Smooth muscle cell (in vitro differentiated cells): ENCODE measurements at regions not wholly inside any gene's neighbourhood (a gene's known extent, or its start where the extent isn't known, plus 50 kb on each side); places are given as distances from the start of the nearest gene placed in this dataset.

Experiments used
- DNase-seq: peaks from one replicate; lab custom pipeline; 2025; ENCODE audit not compliant: unreplicated experiment; lab: John Stamatoyannopoulos, UW
- H2AFZ ChIP-seq: fragments of 200-600 bp; sonication (generic); 2 replicates; pipeline ENCODE4 v1.6.0; 2016; ENCODE audit warnings: antibody characterized with exemption, low read depth, mild to moderate bottlenecking
- H3F3A ChIP-seq: fragments of 200-600 bp; sonication (generic); 2 replicates; pipeline ENCODE4 v1.6.0; 2017; ENCODE audit warnings: antibody characterized with exemption, low read depth
- H3K27ac ChIP-seq: fragments of 200-600 bp; sonication (generic); 2 replicates; pipeline ENCODE4 v1.5.1; 2016; ENCODE audit warnings: low read depth, mild to moderate bottlenecking
- H3K27me3 ChIP-seq: fragments of 200-600 bp; sonication (generic); 2 replicates; pipeline ENCODE4 v1.6.1; 2016; ENCODE audit warnings: low read depth, mild to moderate bottlenecking
- H3K36me3 ChIP-seq: fragments of 200-600 bp; sonication (generic); 2 replicates; pipeline ENCODE4 v1.5.1; 2016; ENCODE audit warnings: low read depth
- H3K4me1 ChIP-seq: fragments of 200-600 bp; sonication (generic); 2 replicates; pipeline ENCODE4 v1.5.1; 2016; ENCODE audit warnings: low read depth
- H3K4me2 ChIP-seq: fragments of 200-600 bp; sonication (generic); 2 replicates; pipeline ENCODE4 v1.6.0; 2016; ENCODE audit warnings: mild to moderate bottlenecking
- H3K4me3 ChIP-seq: fragments of 200-600 bp; sonication (generic); 2 replicates; pipeline ENCODE4 v1.5.1; 2016; ENCODE audit warnings: mild to moderate bottlenecking
- H3K79me2 ChIP-seq: fragments of 200-600 bp; sonication (generic); 2 replicates; pipeline ENCODE4 v1.6.0; 2016; ENCODE audit warnings: low read depth, mild to moderate bottlenecking
- H3K9ac ChIP-seq: fragments of 200-600 bp; sonication (generic); 2 replicates; pipeline ENCODE4 v1.6.0; 2016; ENCODE audit warnings: low read depth
- H3K9me3 ChIP-seq: fragments of 200-600 bp; sonication (generic); replicated peaks from 2 replicates; pipeline ENCODE4 v1.5.1; 2016; ENCODE audit warnings: low read depth
- H4K20me1 ChIP-seq: fragments of 200-600 bp; sonication (generic); 2 replicates; pipeline ENCODE4 v1.6.0; 2016; ENCODE audit warnings: low read depth
- CTCF ChIP-seq: fragments of 200-600 bp; sonication (generic); IDR thresholded peaks from 2 replicates; pipeline ENCODE4 v1.5.1; 2017; ENCODE audit warnings: borderline replicate concordance, mild to moderate bottlenecking, antibody characterized with exemption; ENCODE audit not compliant: insufficient read depth, poor library complexity, severe bottlenecking
- WGBS: methylation state at CpG from one replicate; pipeline ENCODE4 v1.1.7; 2016; ENCODE audit warnings: low lambda C conversion rate; 5-methylcytosine and 5-hydroxymethylcytosine counted together

GRCh38 chr6:84409911-84410310, 182.5 kb upstream of the CEP162 start:
- peaks cover 58% of the 10 kb centered on the region for H3K27me3 ChIP-seq
- H3K27ac ChIP-seq, result no peak overlapping the region
- H4K20me1 ChIP-seq, result no peaks in the 10 kb centered on the region
- 100% methylated on average over 1 of the region's 1 CpG for WGBS
- no peak overlapping the region for H3K4me3 ChIP-seq
- no peak overlapping the region for H3K9ac ChIP-seq
- no peaks in the 10 kb centered on the region for H3F3A ChIP-seq
- no peak overlapping the region for H3K4me2 ChIP-seq
- no peak for DNase-seq
- TF ChIP-seq CTCF, result no peak
- H3K9me3 ChIP-seq, result no peaks in the 10 kb centered on the region
- no peak overlapping the region for H2AFZ ChIP-seq
- H3K4me1 ChIP-seq, result no peaks in the 10 kb centered on the region
- no peaks in the 10 kb centered on the region for H3K79me2 ChIP-seq
- H3K36me3 ChIP-seq, result no peaks in the 10 kb centered on the region

- Histone ChIP-seq H3K9ac (no peak overlapping the region), H3K9me3 (no peaks in the 10 kb centered on the region), H2AFZ (no peak overlapping the region), H3F3A (no peaks in the 10 kb centered on the region), H3K4me2 (no peak overlapping the region), H3K4me3 (no peak overlapping the region), H3K4me1 (no peaks in the 10 kb centered on the region), H3K27ac (no peak overlapping the region), H3K79me2 (no peaks in the 10 kb centered on the region), H3K36me3 (no peaks in the 10 kb centered on the region), H4K20me1 (no peaks in the 10 kb centered on the region), H3K27me3 (peaks cover 48% of the 10 kb centered on the region)
- no peak for TF ChIP-seq CTCF
- 87% methylated on average over 4 of the region's 4 CpGs for WGBS
- DNase-seq, result no peak
These were observed 180.6 kb upstream of the CEP162 start for GRCh38 chr6:84408028-84408427.

GRCh38 chr6:84403545-84403944, 176.1 kb upstream of the CEP162 start:
- H3K36me3 ChIP-seq, result no peaks in the 10 kb centered on the region
- no peaks in the 10 kb centered on the region for H3K9me3 ChIP-seq
- DNase-seq, result no peak
- H3K4me1 ChIP-seq, result no peaks in the 10 kb centered on the region
- TF ChIP-seq CTCF, result no peak
- no peak overlapping the region for H3K4me2 ChIP-seq
- H3K4me3 ChIP-seq, result no peak overlapping the region
- H3K9ac ChIP-seq, result no peak overlapping the region
- H3F3A ChIP-seq, result no peaks in the 10 kb centered on the region
- no peak overlapping the region for H3K27ac ChIP-seq
- H4K20me1 ChIP-seq, result no peaks in the 10 kb centered on the region
- no peaks in the 10 kb centered on the region for H3K79me2 ChIP-seq
- H2AFZ ChIP-seq, result no peak overlapping the region
- H3K27me3 ChIP-seq, result peaks cover 39% of the 10 kb centered on the region

GRCh38 chr6:84399003-84399402, 171.6 kb upstream of the CEP162 start:
- H3K4me1 ChIP-seq, result no peaks in the 10 kb centered on the region
- H3K9me3 ChIP-seq, result no peaks in the 10 kb centered on the region
- no peak for TF ChIP-seq CTCF
- no peak overlapping the region for H3K9ac ChIP-seq
- no peak overlapping the region for H3K4me3 ChIP-seq
- no peak for DNase-seq
- no peak overlapping the region for H3K4me2 ChIP-seq
- no peaks in the 10 kb centered on the region for H3F3A ChIP-seq
- H4K20me1 ChIP-seq, result no peaks in the 10 kb centered on the region
- H3K79me2 ChIP-seq, result no peaks in the 10 kb centered on the region
- H2AFZ ChIP-seq, result no peak overlapping the region
- 92% methylated on average over 2 of the region's 2 CpGs for WGBS
- peaks cover 14% of the 10 kb centered on the region for H3K27me3 ChIP-seq
- no peaks in the 10 kb centered on the region for H3K36me3 ChIP-seq
- H3K27ac ChIP-seq, result no peak overlapping the region
